GM21619 (cell line): ENCODE measurements at regions not wholly inside any gene's neighbourhood (a gene's known extent, or its start where the extent isn't known, plus 50 kb on each side); places are given as distances from the start of the nearest gene placed in this dataset.

Source experiments
- ATAC-seq: cut with Tn5 transposase; IDR thresholded peaks from one replicate; pipeline ENCODE4 v1.9.1; 2021; ENCODE audit not compliant: unreplicated experiment

DNA sequence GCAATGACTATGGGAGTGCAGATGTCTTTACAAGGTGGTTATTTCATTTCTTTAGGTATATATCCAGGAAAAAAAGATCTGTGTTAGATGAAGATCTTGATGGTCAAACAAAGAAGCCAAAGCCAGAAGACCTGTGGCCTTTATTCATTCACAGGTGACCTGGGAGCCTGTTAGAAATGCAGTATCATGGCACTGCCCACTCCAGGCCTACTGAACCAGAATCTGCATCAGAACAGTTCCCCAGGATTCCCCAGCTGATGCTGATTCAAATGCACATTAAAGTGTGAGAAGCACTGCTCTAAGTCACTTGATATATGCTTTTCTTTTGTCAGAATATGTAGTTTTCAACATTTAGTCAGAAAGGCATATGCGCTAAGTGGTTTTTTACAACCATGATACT is 251.1 kb downstream of the IPMK start:
- no peak for ATAC-seq

DNA sequence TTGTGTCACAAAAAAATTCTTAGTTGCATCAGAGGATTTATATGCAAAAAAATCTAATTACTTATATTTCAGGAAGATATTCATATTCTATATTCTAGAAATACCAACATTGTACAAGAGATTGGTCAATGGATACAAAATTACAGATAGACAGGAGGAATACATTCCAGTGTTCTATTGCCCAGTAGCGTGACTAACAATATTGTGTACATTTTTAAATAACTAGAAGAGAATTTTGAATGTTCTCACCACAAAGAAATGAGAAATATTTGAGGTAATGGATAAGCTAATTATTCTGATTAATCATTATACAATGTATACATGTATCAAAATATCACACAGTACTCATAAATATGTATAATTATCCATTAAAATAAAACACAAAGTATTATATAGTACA is 253.3 kb downstream of the IPMK start:
- ATAC-seq: no peak

DNA sequence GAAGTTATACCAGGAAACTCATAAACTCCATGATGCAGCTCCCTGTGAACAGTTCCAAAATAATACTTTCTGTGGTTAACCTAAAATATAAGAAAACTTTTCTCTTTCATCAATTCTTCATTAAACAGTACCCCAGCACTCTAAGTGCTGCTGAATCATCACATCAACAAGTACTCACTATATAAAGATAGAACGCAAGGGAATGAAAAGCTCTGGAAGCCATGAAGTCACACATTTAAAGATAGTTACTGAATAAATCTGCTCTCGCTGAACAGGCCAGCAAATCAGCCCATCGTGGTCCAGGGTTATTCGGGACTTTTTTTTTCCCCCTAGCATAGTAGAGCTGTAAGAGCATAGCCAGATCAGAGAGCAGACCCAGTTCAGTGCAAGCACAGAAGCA is 254.3 kb downstream of the IPMK start:
- ATAC-seq: no peak

DNA sequence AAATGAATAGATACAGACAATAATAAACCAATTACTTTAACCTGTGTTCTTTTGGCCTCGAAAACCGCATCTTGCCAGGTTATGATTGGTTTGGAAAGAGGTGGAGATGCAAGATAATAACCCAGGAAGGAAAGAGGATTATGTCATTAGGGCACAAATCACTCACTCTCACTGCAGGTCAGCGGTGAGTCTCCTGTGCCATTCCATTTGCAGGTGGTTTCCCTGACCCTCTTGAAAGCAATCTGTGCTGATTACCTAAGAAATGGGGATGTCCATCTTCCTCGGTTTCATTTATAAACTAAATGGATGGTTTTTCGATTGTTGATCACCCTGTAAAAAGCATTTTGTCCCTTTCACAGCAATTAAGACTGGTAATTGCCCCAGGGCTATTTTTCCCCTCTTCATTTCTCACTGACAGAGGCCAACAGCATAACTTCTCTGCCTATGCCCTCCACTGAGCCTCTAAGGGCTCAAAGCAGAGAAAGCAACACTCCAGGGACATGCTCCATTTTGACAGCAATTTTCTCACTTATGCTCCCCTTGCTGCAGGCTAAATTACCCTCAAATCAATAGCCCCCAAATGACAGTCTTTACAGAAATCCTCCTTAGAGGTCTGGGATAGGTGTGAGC is 257.5 kb downstream of the IPMK start:
- no peak for ATAC-seq

DNA sequence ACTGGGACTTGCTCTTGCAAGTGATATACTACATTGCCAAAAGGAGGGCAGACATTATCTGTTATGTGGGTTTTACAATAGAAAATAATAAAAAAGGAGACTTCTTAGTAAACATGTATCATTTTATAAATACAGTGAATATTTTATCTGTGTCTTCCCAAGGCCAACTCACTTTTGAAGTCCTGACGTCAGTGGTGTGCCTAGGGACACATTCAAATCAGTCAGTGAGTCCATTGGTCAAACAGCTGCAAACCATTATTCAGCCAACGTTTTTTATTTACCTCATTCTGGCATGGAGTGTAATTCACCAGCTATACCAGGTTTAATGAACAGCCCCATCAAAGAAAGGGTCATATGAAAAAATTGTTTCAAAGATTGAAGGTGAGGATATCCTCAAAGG is 263.7 kb downstream of the IPMK start:
- ATAC-seq: no peak

DNA sequence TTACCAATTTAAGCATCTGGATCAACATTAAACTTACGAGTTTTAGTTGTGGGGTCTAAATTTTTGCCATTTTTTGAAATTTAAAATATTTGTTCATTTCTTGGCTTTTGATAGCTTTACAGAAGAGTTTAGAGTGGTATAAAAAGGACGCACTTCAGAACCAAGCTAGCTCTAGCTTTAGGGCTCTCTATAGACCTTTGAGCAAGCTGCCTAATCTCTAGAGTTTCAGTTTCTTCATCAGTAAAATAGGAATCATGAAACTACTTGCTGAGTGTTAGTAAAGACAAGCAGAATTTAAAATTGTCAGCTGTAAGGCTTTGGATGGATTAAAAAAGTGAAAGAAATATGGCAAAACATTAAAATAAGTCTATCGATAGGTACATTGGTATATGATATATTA is 266.5 kb downstream of the IPMK start:
- no peak for ATAC-seq

DNA sequence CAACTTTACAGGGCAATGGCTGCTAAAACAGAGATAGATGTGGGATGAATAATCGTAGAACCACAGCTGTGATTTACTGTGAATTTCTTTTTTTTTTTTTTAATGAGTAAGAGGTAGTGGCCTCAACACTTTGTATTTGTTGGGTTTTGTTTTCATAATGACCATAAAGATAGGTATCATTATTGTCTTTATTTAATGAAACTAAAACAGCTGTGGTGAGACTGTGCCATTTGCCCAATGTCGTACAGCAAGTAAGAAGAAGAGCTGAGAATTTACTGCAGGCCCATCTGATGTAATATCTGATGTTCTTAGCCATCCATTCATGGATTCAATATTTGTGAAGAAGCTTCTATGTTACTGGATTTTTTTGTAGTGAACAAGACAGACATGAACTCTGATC is 271.2 kb downstream of the IPMK start:
- ATAC-seq: no peak

DNA sequence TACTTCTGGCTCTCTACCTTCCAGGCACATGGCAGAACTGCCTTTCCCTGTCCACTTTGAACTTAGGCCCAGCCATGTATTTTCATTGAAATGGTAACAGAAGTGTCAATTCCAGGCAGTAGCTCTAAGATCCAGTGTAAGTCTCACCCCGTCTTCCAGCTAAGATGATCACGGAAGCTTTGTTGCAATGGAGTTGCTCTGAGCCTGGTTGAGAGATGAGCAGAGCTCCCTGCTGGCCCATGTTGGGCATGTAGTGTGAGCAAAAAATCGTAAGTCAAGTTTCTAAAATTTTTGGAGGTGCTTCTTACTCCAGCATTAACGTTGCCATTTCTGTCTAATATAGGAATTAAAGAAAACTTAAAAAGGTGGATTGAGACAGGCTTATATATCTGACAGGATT is 274.4 kb downstream of the IPMK start:
- ATAC-seq: no peak

DNA sequence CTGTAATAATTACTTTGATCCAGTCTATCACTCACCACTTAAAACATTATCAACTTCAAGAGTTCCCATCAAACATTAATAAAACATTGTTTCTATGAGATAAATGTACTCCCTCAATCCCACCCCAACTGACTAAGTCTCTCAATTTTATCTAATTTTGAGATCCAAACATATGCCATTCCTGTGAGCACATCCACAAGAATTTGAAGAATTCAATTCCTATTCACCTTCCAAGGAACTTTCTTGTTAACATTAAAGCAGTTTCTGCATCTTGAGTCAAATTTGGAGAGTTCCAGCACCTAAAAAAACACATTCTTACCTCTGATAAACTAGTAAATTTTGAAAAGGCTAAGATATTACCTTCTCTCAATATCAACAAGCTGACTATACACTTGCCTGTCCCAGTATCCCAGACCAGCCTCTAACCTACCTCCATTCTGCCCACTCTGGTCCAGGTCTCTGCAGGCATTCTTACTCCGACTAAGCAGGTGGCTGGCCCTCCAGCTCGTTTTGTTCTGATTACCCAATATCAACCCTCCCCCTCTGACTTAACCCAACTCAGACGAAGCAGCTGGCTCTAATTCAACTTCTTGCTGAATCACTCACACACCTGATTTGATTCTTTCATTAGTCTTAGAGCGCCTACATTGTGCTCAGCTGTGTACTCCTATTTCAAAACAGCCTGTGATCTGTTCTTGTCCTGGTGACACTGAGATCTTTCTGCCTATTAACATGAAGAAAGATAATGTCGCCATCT is 275.2 kb downstream of the IPMK start:
- no peak for ATAC-seq

DNA sequence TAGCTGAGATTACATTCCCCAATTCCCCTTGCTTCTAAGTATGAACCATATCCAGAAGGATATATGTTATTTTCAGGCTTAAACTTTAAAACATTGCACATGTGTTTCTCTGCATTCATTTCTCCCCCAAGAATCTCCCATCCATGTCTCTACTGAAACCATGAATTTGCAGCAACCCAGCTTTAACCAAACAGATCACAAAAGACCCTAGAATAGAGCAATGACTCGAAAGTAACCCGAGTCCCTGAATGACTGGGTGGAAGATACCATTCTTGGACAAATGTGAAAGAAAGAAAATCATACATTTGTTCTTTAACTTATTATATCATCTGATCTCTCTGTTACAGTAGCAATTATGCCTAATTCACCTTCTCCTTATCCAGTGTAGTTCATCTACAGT is 278.7 kb downstream of the IPMK start:
- ATAC-seq: no peak

DNA sequence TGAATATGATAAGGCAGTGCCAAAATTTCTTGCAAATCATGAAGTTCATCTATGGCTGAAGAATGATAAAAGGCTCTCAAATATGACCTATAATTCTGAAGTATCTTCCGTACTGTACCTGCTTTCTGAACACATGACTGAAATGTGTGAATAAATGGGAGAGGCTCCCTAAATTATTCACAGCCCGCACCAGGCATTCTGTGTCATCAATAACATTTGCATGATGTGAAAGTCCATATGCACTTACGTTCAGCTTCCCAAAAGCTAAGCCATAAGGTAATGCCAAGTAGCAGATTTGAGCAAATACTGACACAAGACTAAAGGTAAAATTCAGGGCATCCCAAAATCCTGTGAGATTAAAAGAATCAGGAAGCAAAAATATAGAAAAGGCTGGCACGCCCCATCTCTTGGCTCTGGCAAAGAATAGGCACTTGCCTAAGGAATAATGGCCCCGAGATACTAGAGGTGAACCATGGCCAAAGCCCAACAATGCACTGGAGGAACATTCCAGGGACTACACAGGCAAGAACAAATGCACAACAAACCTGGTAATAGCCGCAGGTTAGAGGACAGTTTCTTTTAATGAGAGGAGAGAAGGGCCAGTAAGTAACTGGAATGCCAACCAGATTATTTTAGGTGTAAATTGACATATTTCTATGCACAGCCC is 280.5 kb downstream of the IPMK start:
- no peak for ATAC-seq

DNA sequence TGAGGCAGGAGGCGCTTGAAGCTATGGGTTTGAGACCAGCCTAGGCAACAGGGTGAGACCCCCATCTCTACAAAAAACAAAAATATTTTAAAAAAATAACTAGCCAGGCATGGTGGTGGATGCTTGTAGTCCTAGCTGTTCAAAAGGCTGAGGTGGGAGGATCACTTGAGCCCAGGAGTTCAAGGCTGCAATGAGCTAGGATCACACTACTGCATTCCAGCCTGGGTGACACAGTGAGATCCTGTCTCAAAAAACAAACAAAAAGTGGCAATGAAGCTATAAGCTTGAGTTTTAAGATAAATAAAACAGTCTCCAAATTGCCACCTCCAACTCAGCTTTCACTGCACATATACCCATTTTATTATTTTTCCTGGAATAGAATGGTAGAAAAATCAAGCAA is 281.3 kb downstream of the IPMK start:
- ATAC-seq: no peak

DNA sequence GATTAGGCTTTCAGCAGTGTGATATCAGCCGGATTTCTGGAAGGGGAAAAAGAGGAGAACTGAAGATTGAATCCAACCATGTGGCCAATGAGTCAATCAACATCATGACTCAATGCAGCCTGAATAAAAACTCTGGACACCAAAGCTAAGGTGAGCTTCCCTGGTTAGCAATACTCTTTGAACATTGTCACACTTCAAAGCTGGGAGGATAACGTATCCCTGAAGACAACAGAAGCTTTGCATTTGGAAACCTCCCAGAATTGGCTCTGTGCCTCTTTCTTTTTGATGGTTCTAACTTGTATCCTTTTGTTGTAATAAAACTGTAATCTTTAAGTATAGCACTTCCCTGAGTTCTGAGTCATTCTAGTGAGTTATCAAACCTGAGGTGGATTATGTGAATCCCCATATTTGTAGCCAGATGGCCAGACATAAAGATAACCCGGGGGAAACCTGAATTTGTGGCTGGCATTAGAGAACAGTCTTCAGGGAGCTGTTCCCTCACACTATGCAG is 284.4 kb downstream of the IPMK start:
- no peak for ATAC-seq

DNA sequence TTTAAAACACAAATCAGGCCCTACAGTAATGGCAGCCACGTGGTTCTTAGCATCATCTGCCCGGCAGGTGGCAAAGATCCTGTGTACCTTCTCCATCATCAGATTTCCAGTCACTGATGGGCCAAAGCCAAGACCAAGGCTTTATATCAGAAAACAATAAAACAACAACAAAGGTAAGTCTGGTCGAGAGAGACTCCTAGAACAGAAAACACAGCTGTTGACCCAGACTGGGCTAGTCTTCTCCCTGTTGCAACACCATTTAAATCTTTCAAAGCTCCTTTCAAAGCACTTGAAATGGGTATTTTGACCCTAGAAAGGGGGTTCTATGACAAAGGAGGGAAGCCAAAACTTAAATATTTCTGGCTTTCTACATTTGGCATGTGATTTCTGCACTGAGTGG is 285.6 kb downstream of the IPMK start:
- ATAC-seq: no peak

DNA sequence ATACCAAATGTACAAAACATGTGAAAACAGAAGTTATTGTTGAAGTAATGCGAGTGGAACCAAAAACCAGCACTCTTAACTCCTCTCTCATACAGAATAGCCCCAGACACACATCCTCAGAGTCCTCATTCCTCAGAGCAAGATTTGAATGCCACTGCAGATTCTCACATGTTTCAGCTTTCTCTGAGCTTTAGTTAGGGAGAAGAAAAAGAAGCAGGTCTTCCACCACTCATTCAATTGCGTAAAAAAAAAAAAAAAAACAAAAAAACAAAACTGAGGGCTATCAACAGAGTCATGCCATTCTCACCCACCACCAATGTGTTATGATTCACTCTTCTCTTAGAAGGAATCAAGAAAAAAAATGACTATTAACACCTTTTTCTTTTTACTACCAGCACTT is 287.7 kb downstream of the IPMK start:
- ATAC-seq: no peak

DNA sequence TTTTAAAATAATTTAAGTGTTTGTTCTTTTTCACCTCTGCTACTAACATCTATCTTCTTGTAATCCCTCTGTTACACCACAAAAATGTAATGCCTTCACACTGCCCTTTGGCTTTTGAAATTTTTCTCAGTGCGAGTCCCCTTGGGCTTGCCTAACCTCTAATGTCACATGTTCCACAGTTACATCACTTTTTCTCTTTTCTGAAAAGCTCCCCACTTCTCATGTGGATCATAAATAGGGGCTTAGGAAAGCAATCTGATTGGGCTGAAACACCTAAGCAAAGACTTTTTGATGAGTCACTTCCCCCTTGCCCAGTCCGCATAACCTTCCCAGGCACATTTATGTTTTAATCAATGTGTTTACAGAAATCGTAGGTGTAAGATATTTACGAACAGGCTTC is 288.2 kb downstream of the IPMK start:
- no peak for ATAC-seq

DNA sequence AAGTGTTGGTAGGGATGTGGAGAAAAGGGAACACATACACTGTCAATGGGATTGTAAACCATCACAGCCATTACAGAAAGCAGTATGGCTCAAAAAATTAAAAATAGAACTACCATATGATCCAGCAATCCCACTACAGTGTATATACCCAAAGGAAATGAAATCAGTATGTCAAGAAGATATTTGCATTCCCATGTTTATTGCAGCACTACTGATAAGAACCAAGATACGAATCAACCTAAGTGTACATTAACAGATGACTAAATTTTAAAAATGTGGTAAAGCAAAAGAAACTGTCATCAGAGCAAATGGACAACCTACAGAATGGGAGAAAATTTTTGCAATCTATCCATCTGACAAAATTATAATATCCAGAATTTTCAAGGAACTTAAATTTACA is 290.4 kb downstream of the IPMK start:
- ATAC-seq: no peak

DNA sequence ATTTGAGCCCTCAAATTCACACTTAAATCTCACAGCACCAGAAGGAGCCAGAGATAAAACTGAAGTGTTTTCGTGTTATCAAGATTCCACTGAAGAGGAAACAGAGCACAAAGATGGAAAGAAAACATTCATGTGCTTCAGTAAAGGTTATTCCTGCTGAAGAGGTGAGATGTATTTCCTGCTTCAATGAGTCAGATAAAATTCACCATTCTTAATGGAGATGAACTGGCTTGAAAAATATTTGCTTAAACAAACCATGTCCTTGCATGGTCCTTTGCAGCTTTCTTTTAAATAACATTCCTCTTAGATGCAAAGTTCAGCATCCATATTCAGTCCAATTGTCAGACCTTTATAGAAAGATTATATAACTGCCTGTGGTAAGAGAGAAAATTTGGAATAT is 294.2 kb downstream of the IPMK start:
- ATAC-seq: no peak

DNA sequence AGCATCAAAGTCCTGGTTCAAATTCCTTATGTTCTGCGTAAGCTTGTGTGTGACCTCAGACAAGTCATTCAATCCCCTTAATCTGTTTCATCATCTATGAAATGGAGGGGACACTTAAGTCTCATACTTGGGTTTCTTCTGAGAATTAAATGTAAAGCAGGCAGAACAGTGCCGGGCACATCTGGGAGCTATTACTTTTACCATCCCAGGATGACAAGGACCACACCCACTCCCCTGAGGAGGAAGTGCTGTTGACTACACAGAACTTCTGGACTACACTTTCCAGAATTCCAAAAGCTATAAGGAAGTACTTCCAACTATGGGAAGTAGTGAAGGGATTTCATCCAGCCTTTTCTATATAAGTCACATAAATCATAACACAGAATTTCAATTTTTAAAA is 294.9 kb downstream of the IPMK start:
- no peak for ATAC-seq

DNA sequence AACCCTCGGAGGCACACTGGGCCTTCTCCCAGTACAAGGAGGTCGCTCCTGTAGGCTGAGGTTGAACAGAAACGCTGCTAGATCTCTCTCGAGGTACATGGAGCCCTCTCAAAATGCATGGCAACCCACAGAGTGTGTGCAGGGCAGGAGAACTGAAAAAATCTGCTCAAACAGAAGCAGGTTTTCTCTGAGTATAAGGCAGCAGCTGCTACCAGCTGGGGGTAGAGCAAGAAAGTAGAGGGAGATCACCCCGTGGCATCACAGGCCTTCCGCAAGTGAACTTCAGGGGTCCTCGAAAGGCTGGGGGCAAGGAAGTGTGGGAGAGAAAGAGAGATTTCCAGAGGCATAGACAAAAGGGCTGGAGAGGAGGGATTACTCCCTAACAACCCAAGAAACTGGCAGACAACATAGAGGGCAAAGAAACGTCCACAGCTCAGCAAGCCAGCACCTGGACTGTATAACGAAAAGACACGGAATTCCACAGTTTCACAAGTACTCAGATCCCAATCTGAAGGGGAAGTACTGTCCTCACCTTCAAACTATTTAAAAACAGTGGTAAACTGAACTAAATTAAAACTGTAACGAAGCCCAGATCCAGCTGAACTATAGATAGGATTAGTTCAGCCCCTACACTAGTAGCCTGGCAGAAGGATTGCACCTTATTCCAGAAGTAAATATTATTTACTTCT is 299.2 kb downstream of the IPMK start:
- ATAC-seq: no peak

DNA sequence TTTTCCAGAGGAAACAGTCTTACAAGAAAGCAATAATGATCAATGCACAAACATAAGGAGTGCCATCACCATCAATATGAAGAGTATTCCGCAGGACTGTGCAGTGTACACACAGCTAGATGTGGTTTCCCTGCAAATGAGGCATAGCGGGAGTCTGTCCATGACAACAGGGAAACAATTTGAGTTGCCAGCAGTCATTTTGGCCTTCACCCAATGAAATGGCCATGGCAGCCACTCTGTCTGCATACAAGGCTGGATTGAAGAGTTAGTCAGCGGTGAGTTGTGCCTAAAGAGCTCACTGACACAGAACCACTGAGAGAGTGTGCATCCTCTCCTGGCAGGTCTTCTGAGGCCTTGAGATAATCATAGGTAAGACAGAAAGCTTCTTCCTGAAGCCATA is 303.3 kb downstream of the IPMK start:
- no peak for ATAC-seq

DNA sequence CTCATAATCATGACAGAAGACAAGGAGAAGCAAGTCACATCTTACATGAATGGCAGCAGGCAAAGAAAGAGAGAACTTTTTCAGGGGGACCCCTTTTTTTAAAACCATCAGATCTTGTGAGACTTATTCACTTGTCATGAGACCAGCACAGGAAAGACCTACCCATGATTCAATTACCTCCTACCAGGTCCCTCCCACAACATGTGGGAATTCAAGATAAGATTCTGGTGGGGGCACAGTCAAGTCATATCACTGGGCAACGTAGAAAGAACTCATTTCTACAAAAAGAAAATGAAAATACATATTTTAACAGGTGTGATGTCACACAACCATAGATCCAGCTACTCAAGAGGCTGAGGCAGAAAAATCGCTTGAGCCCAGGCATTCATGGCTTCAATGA is 304.1 kb downstream of the IPMK start:
- ATAC-seq: no peak
